HL-60 (cell line): ENCODE measurements at regions not wholly inside any gene's neighbourhood (a gene's known extent, or its start where the extent isn't known, plus 50 kb on each side); places are given as distances from the start of the nearest gene placed in this dataset.

Experiments used
- DNase-seq, 2 experiments: peaks; one replicate each; pipeline ENCODE4 v3.0.0-alpha.2; 2010 to 2020; ENCODE audit warnings: low read depth in 1 of 2, low spot score in 1 of 2
- H3K27ac ChIP-seq: fragments of 250-450 bp; sonication (Bioruptor Pico); replicated peaks from 2 replicates; pipeline ENCODE4 v1.5.1; 2020; ENCODE audit warnings: mild to moderate bottlenecking, moderate library complexity
- H3K27me3 ChIP-seq: fragments of 250-450 bp; sonication (Bioruptor Pico); 2 replicates; pipeline ENCODE4 v1.5.1; 2021; ENCODE audit warnings: mild to moderate bottlenecking, moderate library complexity; ENCODE audit not compliant: insufficient read depth, poor library complexity, severe bottlenecking
- H3K4me3 ChIP-seq: replicated peaks from 2 replicates; pipeline ENCODE4 v1.5.1; 2011; ENCODE audit warnings: mild to moderate bottlenecking, control low read depth, low read length; ENCODE audit not compliant: insufficient read depth
- CTCF ChIP-seq: IDR thresholded peaks from one replicate; pipeline ENCODE4 v1.5.1; 2011; ENCODE audit warnings: low read length, control low read depth, inconsistent platforms; ENCODE audit not compliant: insufficient read depth
- GABPA ChIP-seq: IDR thresholded peaks from 2 replicates; pipeline ENCODE4 v1.6.1; 2012; ENCODE audit warnings: low read depth
- POLR2AphosphoS5 ChIP-seq: IDR thresholded peaks from 2 replicates; pipeline ENCODE4 v1.6.1; 2012; ENCODE audit warnings: low read depth
- REST ChIP-seq: IDR thresholded peaks from 2 replicates; pipeline ENCODE4 v1.6.1; 2012; ENCODE audit warnings: low read depth; ENCODE audit not compliant: insufficient replicate concordance
- SPI1 ChIP-seq: IDR thresholded peaks from 2 replicates; pipeline ENCODE4 v1.6.1; 2012; ENCODE audit warnings: low read depth, mild to moderate bottlenecking, borderline replicate concordance

GRCh38 chr6:106789428-106790148, 160.2 kb downstream of the QRSL1 start:
- TF ChIP-seq SPI1 = no peak
- TF ChIP-seq GABPA = no peak
- TF ChIP-seq REST = no peak
- TF ChIP-seq POLR2AphosphoS5 = no peak
- TF ChIP-seq CTCF = no peak
- Histone ChIP-seq H3K27ac (no peak overlapping the region), H3K27me3 (peaks cover 3% of the 10 kb centered on the region), H3K4me3 (no peak overlapping the region)
- no peak for DNase-seq

GRCh38 chr6:106788761-106789160, 159.4 kb downstream of the QRSL1 start:
- Histone ChIP-seq H3K27ac (no peak overlapping the region), H3K4me3 (no peak overlapping the region), H3K27me3 (peaks cover 3% of the 10 kb centered on the region)
- TF ChIP-seq REST (no peak), GABPA (no peak), SPI1 (no peak), POLR2AphosphoS5 (no peak), CTCF (no peak)
- no peak for DNase-seq

- Histone ChIP-seq H3K4me3 (no peak overlapping the region), H3K27me3 (no peaks in the 10 kb centered on the region), H3K27ac (no peak overlapping the region)
- DNase-seq = no peak
- TF ChIP-seq REST (no peak), POLR2AphosphoS5 (no peak), GABPA (no peak), CTCF (no peak), SPI1 (no peak)
Measured at GRCh38 chr6:106787327-106788196, 158.2 kb downstream of the QRSL1 start.
